EH (cell line): ENCODE measurements at regions not wholly inside any gene's neighbourhood (a gene's known extent, or its start where the extent isn't known, plus 50 kb on each side); places are given as distances from the start of the nearest gene placed in this dataset.
"Not testable (repeated sequence)": the region's sequence is repeated elsewhere in the genome, so short reads cannot be mapped to it uniquely, and the experiment has no call there.

ENCODE experiments used
- DNase-seq: peaks from one replicate; pipeline ENCODE4 v3.0.0-alpha.2; 2015; ENCODE audit warnings: low read depth

DNA sequence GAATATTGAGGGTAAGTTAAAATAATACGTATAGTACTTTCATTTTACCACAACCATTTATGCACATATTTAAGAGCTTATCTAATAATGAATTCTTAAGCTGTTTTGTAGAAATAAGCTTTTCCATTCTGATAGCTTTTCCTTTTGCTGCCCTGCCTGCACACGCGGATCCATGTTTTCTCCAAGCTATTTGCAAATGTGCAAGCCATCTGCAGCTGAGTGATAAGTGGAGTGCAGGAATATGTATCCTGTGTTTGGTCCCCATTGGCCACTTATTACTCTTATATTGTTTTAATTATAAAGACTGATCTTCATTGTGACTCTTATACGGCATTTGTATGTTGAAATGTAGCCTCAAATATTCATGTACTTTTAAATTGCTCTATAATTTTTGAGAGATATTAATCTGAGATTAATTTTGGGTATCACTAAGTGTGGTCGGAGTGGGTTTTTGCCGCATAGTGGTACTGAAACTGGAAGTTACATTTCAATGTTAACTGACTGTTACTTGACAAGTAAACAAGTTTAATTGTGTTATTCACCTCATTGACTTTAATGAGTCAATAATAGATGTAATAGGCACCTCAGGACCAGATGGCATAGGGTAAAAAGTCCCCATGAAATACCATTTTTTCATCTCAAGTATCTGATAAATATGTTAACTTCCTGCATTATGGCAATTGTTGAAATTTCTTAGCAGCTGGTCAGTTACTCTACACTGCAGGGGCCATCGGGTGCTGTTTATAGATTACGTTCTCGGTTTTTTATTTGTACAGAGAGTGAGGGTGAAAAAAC, 1567.4 kb downstream of the EFNB2 start:
- no peak for DNase-seq

DNA sequence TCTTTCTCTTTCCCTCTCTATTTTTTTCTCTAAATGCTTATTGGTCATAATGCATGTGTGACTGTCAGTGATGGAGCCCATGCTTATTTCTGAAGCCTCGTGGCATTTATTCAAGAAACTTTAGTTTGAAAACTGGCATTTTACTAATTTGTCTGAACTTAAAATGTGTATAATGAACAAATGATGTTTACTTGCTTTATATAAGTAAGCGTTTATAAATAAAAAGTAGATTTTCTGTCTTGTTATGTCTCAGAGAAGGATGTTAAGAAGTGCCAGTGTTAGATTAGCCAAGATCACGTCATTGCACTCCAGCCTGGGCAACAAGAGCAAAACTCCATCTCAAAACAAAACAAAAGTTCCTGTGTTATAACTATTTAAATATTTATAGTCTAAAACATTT, 1568.1 kb downstream of the EFNB2 start:
- DNase-seq = no peak

DNA sequence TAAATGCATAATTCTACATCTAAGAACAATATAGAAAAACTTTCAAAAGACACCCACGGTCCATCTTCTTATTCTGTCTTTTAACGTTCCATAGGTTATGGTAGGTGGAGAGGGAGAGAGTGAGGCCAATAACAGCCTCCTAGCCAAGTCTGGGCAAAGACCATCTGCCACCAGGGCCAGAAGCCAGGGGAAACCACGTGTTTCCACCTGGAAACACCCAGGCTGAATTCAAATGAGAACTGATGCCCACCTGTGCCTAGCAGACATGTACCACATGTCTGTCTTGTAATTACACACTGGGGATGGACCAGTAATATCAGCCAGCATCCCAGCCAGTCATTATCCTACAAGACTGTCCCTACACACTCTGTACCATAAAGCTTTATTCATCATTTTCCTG, 1573.1 kb downstream of the EFNB2 start:
- no peak for DNase-seq

DNA sequence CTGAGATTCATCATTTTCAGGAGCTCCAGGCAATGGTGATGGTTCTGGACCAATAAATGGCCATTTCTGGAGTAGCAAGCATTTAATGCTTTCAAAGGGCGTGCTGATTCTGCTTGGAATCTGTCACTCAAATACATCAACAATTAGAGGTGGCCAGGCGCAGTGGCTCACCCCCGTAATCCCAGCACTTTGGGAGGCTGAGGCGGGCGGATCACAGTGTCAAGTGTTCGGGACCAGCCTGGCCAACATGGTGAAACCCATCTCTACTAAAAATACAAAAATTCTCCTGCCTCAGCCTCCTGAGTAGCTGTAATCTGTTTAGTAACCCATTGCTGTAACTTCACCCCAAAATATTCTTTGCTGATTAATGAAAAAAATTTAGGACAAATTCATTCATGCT, 1574.2 kb downstream of the EFNB2 start:
- DNase-seq = no peak

DNA sequence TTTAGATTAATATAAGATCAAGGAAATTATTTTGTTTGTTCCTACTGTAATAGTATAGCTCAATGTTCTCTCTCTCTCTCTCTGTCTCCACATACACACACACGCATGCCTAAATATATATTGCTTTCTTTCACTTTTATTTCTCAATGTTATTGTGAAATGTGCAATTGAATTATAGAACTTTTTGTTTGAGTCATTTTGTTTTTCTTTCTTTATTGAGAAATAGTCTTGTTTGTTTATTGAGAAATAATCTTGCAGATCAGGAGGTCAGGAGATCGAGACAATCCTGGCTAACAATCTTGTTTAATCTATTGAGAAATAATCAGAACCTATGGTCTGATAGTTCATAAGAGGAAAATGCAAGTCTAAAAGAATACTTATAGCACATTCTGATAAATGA, 1581.3 kb downstream of the EFNB2 start:
- no peak for DNase-seq

DNA sequence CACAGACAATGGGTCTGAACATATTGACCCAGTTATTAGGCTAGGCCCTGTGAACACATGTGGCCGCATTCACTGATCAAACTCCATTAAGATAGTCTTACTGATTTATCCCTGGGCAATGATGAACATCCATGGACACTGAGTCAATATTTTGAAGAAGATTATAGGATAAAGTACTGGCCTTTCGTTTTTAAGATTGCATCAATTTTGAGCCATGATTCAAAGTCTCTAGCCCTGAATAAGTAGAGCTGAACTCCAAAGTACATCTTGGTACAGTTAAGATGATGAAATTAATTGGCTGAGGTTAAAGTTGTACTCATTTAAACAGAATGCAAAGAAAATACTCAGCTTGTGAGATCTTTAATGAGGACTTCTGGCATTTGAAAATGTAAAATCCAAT, 1581.9 kb downstream of the EFNB2 start:
- DNase-seq = no peak

DNA sequence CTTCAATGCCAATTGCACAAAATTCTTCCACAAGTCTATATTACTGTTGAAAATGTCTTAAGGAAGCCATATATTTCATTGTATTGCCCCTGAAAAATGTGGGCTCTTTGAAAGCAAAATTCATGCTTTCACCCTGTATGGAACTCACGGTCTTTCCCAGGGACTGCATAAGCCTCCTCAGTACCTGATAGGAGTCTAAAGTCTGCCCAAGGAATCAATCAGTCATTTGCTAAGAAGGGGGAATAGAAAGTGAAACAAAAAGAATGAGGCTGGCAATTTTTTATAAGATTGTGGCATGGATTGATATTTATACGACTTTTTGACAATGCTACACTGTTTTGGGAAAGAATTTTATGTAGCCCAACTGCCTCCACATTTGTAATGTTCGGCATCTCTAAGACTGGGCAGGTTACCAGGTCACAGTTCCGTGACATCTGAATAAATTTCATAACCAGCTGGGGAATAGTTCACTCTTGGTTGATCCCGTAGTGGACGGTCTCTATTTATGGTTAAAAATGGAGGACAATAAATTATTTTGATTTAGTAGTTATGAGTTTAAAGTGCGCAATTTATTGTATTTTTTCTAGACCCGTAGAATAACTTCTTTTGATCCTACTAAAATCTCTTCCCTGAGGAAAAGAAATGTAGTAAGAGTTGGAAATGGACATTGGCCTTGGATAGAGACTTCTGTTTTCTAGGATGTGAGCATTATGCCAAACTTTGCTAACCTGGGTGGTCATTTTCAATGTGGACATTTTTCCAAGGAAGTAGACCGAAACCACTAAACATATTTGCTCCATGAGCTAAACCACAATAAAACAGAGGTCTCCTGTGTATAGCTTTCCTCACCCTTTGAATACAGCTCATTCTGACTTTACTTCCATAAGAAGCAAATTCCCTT, 1585.4 kb downstream of the EFNB2 start:
- DNase-seq = no peak

DNA sequence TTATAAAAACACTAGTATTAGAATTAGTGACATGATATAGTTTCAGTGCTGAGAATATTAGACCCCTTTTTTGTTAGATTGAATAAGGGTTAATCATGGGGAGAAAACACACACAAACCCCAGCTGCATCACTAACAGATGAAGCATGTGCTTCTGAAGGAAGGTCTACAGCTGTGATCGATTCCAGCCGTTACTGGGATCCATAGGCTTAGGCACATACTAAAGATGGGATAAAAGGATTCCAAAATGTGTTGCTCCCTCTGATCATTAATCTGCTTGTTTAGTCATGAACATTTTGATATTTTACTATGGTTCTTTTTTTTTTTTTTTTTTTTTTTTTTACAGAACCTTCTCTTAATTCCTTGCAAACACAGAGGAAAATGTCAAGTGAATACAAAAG, 1591.3 kb downstream of the EFNB2 start:
- no peak for DNase-seq

DNA sequence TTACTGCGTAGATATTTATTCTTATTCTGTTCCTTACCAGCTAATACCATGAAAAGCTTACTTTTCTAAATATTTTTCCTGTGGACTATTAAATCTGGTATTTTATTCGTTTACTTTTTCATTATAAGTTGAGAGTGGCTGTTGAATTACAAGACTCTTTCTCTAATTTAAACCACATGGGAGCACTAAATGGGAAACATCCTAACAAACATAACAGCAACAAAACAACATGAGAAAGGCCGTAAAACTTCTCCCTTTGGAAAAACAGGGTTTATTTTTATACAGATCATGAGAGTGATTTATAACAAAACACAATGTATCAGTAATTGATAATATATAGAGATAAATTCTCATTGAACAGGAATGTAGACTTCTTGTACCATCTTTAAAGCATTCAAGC, 1592.1 kb downstream of the EFNB2 start:
- no peak for DNase-seq

DNA sequence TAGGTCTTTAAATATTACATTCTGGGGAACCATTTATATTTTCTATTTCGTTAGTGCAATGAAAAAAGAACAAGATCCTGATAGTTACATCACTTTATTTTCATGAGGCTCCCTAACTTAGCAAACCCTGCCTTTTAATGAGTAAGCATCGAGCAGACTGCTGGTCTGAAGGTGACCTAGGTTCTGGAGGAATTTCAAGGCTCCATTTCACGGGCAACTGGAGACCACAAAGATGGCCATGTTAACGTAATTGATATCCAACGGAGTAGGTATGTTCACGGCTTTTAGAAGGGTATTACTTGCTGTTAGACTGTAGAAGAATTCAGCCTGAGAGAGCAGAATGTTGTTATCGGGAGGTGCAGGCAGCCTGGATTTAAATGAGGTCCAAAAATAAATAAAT, 1597.6 kb downstream of the EFNB2 start:
- DNase-seq = no peak

DNA sequence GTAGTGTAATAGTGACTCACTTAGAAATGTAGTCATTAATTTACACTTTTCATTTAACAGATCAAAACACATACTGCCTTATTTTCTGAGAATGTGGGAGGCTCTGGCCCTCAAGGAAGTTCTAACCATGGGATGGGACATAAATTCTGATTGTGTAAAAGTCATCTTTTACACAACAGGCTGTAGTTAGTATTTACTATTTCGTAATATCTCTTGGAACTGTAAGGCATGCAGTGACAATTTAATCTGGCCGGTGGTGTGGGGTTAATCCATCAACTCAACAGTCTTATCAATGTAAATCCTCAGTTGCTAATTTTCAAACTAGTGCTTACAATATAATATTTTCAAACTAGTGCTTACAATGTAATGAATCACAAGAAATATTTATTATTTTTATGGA, 1599.2 kb downstream of the EFNB2 start:
- DNase-seq = no peak

DNA sequence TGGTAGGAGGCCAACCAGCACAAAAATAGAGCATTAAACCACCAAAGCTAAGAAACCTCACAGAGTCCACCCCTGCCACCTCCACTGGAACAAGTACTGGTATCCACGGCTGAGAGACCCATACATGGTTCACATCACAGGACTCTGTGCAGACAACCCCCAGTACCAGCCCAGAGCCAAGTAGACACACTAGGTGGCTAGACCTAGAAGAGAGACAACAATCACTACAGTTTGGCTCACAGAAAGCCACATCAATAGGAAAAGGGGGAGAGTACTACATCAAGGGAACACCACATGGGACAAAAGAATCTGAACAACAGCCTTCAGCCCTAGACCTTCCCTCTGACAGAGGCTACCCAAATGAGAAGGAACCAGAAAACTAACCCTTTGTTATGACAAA, 1614.9 kb downstream of the EFNB2 start:
- DNase-seq = not testable (repeated sequence)

DNA sequence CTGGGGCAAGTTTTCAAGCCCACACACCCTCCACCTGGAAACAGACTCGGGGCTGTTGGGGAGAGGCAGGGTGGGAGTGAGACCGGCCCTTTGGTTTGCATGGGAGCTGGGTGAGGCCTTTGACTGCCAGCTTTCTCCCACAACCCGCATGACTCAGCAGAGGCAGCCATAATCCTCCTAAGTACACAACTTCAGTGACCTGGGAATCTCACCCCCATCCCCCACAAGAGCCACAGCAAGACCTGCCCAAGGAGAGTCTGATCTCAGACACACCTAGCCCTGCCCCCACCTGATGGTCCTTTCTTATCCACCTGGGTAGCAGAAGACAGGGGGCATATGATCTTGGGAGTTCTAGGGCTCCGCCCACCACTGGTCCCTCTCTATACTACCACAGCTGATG, 1615.4 kb downstream of the EFNB2 start:
- DNase-seq = no peak

DNA sequence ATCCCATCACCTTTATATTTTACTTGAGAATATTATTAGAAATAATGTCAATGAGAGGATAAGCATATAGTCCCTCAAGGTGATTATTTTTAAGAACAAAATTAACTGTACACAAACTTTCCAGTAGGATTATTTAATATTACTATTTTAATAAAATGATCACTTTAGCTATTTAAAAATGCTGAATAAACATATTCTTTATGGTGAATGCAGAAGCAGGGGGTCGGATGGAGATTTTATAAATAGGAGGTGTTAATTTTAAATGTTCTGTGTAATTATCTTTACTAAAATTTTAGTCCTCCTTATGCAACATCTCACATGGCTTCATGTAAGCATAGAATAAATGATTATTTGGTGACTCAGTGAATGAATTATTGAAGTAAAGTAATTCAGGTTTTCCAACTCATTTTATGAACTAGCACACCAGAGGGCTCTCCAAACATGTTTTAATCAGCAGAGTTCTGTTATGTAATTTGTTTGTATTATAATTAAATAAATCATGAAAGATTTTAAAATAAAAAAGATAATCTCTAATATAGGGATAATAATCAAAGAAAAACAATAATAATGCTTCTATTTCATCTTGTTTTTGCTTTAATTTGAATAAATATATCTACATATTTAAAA, 1635.2 kb downstream of the EFNB2 start:
- DNase-seq = no peak

DNA sequence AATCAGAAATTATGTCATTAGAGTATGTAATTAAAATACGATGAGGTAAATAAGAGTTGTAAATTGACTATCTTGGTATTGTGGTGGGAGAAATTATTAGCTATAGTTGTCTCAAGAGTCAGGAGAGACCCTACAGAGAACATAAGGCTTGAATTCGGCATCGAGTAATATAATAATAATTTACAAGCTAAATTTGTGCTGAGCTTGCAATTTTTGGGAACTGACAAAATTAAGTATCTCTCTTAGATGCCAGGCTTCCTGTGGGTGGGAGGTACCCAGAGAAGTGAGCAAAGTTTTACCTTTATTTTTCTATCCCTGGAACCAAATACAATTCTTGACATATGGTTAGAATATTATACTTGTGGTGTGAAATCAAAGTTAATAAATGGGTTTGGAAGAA, 1637.0 kb downstream of the EFNB2 start:
- no peak for DNase-seq

DNA sequence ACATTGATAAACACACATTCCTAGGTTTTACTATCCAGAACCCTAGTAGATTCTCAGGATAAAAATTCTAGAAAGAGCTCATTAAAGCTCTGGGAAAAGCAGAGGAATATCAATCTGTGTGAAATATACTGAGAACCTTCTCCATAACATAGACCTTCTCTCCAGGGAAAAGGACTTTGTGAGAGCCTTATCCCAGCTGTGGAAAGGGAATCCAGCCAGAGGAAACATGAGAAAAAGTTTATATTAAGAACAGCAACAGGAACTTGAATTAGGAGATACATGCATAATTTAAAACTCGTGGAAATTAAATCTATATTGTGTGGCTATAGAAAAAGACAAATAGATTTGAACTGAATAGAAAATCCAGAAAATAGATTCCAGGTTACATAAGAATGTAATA, 1639.9 kb downstream of the EFNB2 start:
- DNase-seq = no peak

DNA sequence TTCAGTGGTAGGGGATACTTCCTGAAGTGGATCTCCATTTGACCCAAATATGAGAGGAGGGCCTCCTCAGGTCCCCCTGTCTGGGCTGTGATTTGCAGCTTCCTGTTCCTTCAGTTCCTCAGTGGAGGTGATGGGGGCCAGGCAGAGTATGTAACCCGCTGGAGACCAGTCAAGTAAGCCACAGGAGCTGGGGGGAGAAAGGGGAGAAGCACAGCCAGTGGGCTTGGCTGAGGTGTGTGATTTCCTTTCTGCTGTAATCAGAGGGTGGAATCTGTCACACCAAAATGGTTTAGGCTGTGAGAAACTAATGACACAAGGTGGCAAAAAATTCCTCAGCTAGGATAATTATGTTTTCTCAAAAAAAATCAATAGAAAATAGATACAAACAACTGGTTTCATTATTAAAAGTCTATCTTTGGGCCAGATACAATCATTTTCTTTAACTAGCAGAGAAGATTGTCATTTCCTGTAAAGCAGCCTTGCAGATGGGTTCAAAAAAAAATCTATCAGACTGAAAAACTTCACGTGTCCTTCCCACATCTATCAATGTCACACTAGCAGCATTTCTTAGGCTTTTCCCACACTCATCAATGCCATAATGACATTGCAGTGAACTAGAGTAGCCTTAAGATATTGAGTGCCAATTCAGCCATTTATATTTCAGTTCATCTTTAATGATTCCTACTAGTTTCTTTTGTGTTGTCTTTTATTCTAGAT, 1660.3 kb downstream of the EFNB2 start:
- DNase-seq = no peak

DNA sequence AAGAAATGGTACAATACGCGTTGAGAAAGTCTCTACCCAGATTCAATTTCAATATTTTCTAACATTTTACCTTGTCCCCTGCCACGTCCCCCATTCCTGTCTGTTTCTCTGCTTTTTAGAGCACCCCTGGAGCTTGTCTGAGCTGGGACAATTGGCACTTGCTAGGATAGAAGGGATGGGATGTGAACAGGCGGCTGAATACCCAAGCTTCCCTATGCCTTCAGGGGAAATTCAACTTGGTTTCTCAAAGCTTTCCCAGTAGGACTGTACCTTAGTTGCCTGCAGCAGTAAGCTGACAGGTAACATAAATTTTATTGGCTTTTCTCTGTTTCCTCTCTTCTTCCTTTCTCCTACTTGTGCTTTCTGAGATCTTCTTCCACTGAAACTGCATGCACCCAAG, 1663.3 kb downstream of the EFNB2 start:
- DNase-seq = no peak

DNA sequence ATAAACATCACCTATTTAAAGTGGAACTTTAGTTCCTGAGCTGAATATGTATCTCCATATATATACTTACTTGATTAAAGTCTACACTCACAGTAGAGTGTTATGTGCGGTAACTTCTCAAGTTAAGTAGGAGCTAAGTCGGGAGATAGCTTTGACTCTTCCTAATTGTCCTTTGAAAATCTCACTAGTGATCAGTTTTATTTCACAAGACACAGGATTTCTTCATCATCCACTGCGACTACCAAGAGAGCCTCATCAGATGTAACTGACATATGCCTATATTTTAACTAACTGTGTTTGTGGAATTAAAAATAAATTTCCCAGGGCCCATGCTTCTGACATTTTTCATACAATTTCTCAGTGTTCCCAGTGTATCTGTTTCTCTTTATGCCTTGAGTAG, 1664.0 kb downstream of the EFNB2 start:
- no peak for DNase-seq

DNA sequence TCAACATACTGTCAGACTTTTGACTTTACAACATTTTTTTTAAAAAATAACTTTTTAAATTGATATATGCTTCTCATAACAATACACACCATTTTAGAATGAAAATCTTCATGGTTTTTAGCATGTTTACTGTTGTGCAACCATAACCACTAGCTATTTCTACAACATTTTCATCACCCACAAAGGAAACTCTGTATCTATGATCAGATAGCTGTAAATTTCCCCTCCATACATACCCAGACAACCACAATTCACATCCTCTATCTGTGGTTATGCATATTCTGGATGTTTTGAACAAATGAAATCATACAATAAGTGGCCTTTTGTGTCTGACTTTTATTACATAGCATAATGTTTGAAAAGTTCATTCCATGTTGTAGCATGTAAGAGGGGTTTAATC, 1666.0 kb downstream of the EFNB2 start:
- DNase-seq = no peak

DNA sequence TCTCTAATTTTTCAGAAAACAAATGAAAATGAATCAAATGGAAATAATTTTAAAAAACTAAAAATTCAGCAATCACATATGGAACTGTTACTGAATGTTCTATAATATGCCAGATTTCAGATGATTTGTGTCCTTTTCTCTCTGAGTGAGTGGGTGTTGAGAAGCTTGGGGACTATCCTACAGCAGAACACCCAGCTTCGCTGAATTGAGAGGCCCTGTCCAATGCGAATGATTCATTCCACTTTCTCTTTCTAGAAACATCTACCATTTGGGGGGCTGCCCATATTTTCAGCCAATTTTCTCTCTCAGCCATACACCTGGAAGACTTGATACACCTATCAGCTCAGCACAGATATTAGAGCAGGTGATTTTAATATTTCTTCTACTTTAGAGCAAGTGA, 1666.7 kb downstream of the EFNB2 start:
- DNase-seq = no peak

DNA sequence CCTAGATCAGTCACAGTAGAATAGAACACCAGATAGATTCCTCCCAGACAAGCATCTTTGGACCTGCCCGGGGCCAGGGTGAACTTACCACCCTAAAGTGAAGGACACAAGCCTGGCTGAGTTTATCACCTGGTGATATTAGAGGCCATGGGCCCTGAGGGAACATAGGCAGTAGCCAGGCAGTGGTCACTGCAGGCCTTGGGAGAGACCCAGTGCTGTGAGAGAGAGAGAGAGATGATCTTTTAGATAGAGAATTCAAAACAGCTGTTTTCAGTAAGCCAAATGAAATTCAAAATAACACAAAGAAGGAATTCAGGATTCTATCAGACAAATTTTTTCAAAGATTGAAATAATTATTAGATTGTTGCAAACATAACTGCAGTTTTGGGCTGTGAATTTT, 1679.9 kb downstream of the EFNB2 start:
- DNase-seq = no peak
